ENCODE measurements at regions not wholly inside any gene's neighbourhood (a gene's known extent, or its start where the extent isn't known, plus 50 kb on each side); places are given as distances from the start of the nearest gene placed in this dataset.

DNA sequence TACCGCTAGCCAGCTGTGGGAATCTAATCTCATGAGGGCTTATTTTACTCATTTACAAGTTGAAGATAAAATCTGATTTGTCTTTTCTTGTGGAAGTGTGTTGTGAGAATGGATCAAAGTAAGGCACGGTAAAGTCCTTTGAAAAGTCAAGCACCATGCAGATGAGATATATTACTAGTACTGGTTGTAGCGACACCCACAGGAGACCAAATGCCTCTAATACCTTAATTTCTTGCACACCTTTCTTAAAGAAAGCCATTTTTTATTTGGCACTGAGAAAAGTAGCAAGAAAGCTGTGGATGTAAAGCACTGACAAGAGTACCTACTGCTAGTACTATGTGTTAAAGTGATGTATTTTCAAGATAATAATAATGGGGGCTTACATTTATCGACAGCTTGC lies 191.0 kb upstream of the MMS22L start:
- TF ChIP-seq TAF1 (IDR thresholded peaks at IDR 0.05; ENCODE audit: low read depth, low read length) (no peak), HDAC6 (IDR thresholded peaks at IDR 0.05; ENCODE audit: low read depth, low read length) (no peak), POLR2A (IDR thresholded peaks at IDR 0.05; ENCODE audit: control extremely low read depth in 1 of 2, low read depth in 2 of 2, low read length in 2 of 2) (no peak), POLR2AphosphoS5 (IDR thresholded peaks at IDR 0.05; ENCODE audit: low read depth, low read length) (no peak)
- TF ChIP-seq, protein P1, sequence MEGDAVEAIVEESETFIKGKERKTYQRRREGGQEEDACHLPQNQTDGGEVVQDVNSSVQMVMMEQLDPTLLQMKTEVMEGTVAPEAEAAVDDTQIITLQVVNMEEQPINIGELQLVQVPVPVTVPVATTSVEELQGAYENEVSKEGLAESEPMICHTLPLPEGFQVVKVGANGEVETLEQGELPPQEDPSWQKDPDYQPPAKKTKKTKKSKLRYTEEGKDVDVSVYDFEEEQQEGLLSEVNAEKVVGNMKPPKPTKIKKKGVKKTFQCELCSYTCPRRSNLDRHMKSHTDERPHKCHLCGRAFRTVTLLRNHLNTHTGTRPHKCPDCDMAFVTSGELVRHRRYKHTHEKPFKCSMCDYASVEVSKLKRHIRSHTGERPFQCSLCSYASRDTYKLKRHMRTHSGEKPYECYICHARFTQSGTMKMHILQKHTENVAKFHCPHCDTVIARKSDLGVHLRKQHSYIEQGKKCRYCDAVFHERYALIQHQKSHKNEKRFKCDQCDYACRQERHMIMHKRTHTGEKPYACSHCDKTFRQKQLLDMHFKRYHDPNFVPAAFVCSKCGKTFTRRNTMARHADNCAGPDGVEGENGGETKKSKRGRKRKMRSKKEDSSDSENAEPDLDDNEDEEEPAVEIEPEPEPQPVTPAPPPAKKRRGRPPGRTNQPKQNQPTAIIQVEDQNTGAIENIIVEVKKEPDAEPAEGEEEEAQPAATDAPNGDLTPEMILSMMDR (IDR thresholded peaks at IDR 0.05; ENCODE audit: control extremely low read depth in 1 of 3, insufficient read depth in 1 of 3, low read depth in 1 of 3, low read length in 3 of 3) = no peak
